Mammary epithelial cell (primary cell): ENCODE measurements at regions not wholly inside any gene's neighbourhood (a gene's known extent, or its start where the extent isn't known, plus 50 kb on each side); places are given as distances from the start of the nearest gene placed in this dataset.

Experiments
- CTCF ChIP-seq, 2 donors: IDR thresholded peaks in 1 of 2; conservative IDR thresholded peaks in 1 of 2; 2 replicates each; pipeline ENCODE4 v1.5.1; 2011 to 2012; ENCODE audit warnings: inconsistent platforms in 2 of 2, low read length in 2 of 2, mild to moderate bottlenecking in 2 of 2, control low read depth in 1 of 2, low read depth in 1 of 2; ENCODE audit not compliant: insufficient read depth in 1 of 2; ENCODE audit errors: extremely low read depth in 1 of 2
- EZH2 ChIP-seq: IDR thresholded peaks from 2 replicates; pipeline ENCODE4 v1.6.1; 2012; ENCODE audit warnings: low read length, inconsistent platforms, borderline replicate concordance

- no peak for TF ChIP-seq CTCF (conservative IDR thresholded peaks at IDR 0.05 in 1 of 2, IDR thresholded peaks at IDR 0.05 in 1 of 2; ENCODE audit: extremely low read depth in 1 of 2, insufficient read depth in 1 of 2, low read depth in 1 of 2, low read length in 2 of 2)
- TF ChIP-seq EZH2: no peak
These were observed 334.7 kb downstream of the FAT4 start for GRCh38 chr4:125649452-125649851.
